DOHH2 (cell line): ENCODE measurements at regions not wholly inside any gene's neighbourhood (a gene's known extent, or its start where the extent isn't known, plus 50 kb on each side); places are given as distances from the start of the nearest gene placed in this dataset.

Experiments
- H3F3A ChIP-seq: fragments of 200-600 bp; sonication (generic), shearing (Covaris generic); 2 replicates; pipeline ENCODE4 v1.6.0; 2016; ENCODE audit warnings: antibody characterized with exemption, mild to moderate bottlenecking; ENCODE audit not compliant: control insufficient read depth, insufficient read depth
- H3K27ac ChIP-seq: fragments of 200-600 bp; sonication (generic); 2 replicates; pipeline ENCODE4 v1.5.1; 2014; ENCODE audit warnings: low read depth, mild to moderate bottlenecking, low read length, moderate library complexity
- H3K27me3 ChIP-seq: fragments of 200-600 bp; sonication (generic); 2 replicates; pipeline ENCODE4 v1.6.1; 2014; ENCODE audit warnings: mild to moderate bottlenecking, low read length, mixed read lengths; ENCODE audit not compliant: control insufficient read depth
- H3K36me3 ChIP-seq: fragments of 200-600 bp; sonication (generic); 2 replicates; pipeline ENCODE4 v1.6.1; 2014; ENCODE audit warnings: mild to moderate bottlenecking, low read length, moderate library complexity, mixed read lengths; ENCODE audit not compliant: control insufficient read depth
- H3K4me1 ChIP-seq: fragments of 200-600 bp; sonication (generic); 2 replicates; pipeline ENCODE4 v1.6.1; 2014; ENCODE audit warnings: mild to moderate bottlenecking, low read length, mixed read lengths; ENCODE audit not compliant: control insufficient read depth
- H3K4me2 ChIP-seq: fragments of 200-600 bp; sonication (generic); 2 replicates; pipeline ENCODE4 v1.6.0; 2014; ENCODE audit warnings: mild to moderate bottlenecking, low read length, moderate library complexity
- H3K4me3 ChIP-seq: fragments of 200-600 bp; sonication (generic); 2 replicates; pipeline ENCODE4 v1.5.1; 2014; ENCODE audit warnings: mild to moderate bottlenecking, low read length, mixed read lengths
- H3K79me2 ChIP-seq: fragments of 200-600 bp; sonication (generic); 2 replicates; pipeline ENCODE4 v1.6.1; 2014; ENCODE audit warnings: mild to moderate bottlenecking, low read length, mixed read lengths; ENCODE audit not compliant: control insufficient read depth
- H3K9me2 ChIP-seq: fragments of 200-600 bp; sonication (generic); replicated peaks from 2 replicates; pipeline ENCODE4 v1.6.1; 2014; ENCODE audit warnings: mild to moderate bottlenecking, low read length, mixed read lengths; ENCODE audit not compliant: control insufficient read depth
- H3K9me3 ChIP-seq: fragments of 200-600 bp; sonication (generic); 2 replicates; pipeline ENCODE4 v1.6.1; 2014; ENCODE audit warnings: antibody characterized with exemption, low read length, mixed read lengths; ENCODE audit not compliant: control insufficient read depth, insufficient read depth
- H4K20me1 ChIP-seq: fragments of 200-600 bp; sonication (generic); 2 replicates; pipeline ENCODE4 v1.6.0; 2014; ENCODE audit warnings: low read depth, mild to moderate bottlenecking, antibody characterized with exemption, low read length, moderate library complexity; ENCODE audit not compliant: control insufficient read depth, insufficient read depth
- CTCF ChIP-seq: fragments of 200-600 bp; sonication (generic); IDR thresholded peaks from one replicate; pipeline ENCODE4 v1.5.1; 2014; ENCODE audit warnings: antibody characterized with exemption, mild to moderate bottlenecking, low read depth, low read length; ENCODE audit not compliant: poor library complexity, severe bottlenecking
- EZH2phosphoT487 ChIP-seq: fragments of 200-600 bp; sonication (generic); IDR thresholded peaks from 2 replicates; pipeline ENCODE4 v1.6.1; 2017; ENCODE audit warnings: borderline replicate concordance, mild to moderate bottlenecking, antibody characterized with exemption, low read length, moderate library complexity, mixed read lengths

- Histone ChIP-seq H3K9me2 (no peaks in the 10 kb centered on the region), H3K36me3 (no peaks in the 10 kb centered on the region), H3K9me3 (peaks cover 8% of the 10 kb centered on the region; the same call in 1 of the 2 replicates), H3F3A (no peaks in the 10 kb centered on the region), H4K20me1 (no peaks in the 10 kb centered on the region), H3K79me2 (no peaks in the 10 kb centered on the region), H3K4me1 (no peaks in the 10 kb centered on the region), H3K27me3 (no peaks in the 10 kb centered on the region), H3K4me3 (no peak overlapping the region), H3K4me2 (no peak overlapping the region), H3K27ac (no peak overlapping the region)
- no peak for TF ChIP-seq EZH2phosphoT487
- TF ChIP-seq CTCF, result no peak
Measured at GRCh38 chr16:8512941-8513624, 77.2 kb downstream of the TMEM114 start.

GRCh38 chr16:8511464-8511863, 78.8 kb downstream of the TMEM114 start:
- no peak for TF ChIP-seq CTCF
- no peak for TF ChIP-seq EZH2phosphoT487
- Histone ChIP-seq H3K4me2 (no peak overlapping the region), H3K9me2 (no peaks in the 10 kb centered on the region), H3K4me1 (no peaks in the 10 kb centered on the region), H3F3A (no peaks in the 10 kb centered on the region), H3K27ac (no peak overlapping the region), H3K9me3 (peaks cover 8% of the 10 kb centered on the region; the same call in 1 of the 2 replicates), H3K4me3 (no peak overlapping the region), H4K20me1 (no peaks in the 10 kb centered on the region), H3K79me2 (no peaks in the 10 kb centered on the region), H3K36me3 (no peaks in the 10 kb centered on the region), H3K27me3 (no peaks in the 10 kb centered on the region)

GRCh38 chr16:8510160-8510559, 80.2 kb downstream of the TMEM114 start:
- H3K79me2 ChIP-seq, result no peaks in the 10 kb centered on the region
- H3F3A ChIP-seq, result no peaks in the 10 kb centered on the region
- no peak for TF ChIP-seq CTCF
- no peak for TF ChIP-seq EZH2phosphoT487
- H4K20me1 ChIP-seq, result no peaks in the 10 kb centered on the region
- no peaks in the 10 kb centered on the region for H3K9me2 ChIP-seq
- H3K4me2 ChIP-seq, result no peak overlapping the region
- H3K9me3 ChIP-seq, result peaks cover 8% of the 10 kb centered on the region; the same call in 1 of the 2 replicates
- H3K4me3 ChIP-seq, result no peak overlapping the region
- H3K27me3 ChIP-seq, result no peaks in the 10 kb centered on the region
- no peaks in the 10 kb centered on the region for H3K36me3 ChIP-seq
- H3K27ac ChIP-seq, result no peak overlapping the region
- H3K4me1 ChIP-seq, result no peaks in the 10 kb centered on the region
